ENCODE measurements at regions not wholly inside any gene's neighbourhood (a gene's known extent, or its start where the extent isn't known, plus 50 kb on each side); places are given as distances from the start of the nearest gene placed in this dataset.

DNA sequence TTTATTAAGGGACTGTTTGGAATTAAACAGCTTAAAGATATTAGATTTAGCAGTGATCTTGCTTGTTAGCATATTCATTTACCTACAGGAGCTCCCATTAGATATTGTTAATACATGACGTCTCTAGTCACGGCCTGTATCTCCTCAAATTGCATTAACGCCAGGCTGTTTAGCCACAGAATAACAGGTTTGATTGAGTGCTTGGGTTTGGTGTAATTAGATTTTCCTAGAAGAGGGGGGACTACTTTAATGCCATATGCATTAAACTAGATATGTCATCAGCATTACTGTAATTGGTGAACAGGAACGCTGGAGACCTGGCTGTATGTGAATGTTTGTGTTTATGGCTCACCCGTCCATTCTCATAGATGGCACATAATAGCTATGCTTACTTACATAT lies 841.4 kb upstream of the NR2F2 start:
- no peaks in the 10 kb centered on the region for H3K4me1 ChIP-seq (ENCODE audit: control insufficient read depth, extremely low read depth, insufficient read depth, low read length)
- H3K4me2 ChIP-seq (ENCODE audit: control insufficient read depth, extremely low read depth, insufficient read depth, low read depth, low read length) = no peak overlapping the region
- DNase-seq (ENCODE audit: low read depth, low spot score) = no peak
- H3K27ac ChIP-seq (ENCODE audit: control insufficient read depth, insufficient read depth, low read length) = no peak overlapping the region
- no peak overlapping the region for H3K4me3 ChIP-seq (ENCODE audit: control insufficient read depth in 2 of 3, extremely low read depth in 1 of 3, insufficient read depth in 2 of 3, low read depth in 1 of 3, low read length in 3 of 3)
- no peak overlapping the region for H3K9ac ChIP-seq (ENCODE audit: control insufficient read depth, extremely low read depth, insufficient read depth, low read length)
- no peaks in the 10 kb centered on the region for H3K27me3 ChIP-seq (ENCODE audit: control insufficient read depth, extremely low read depth, insufficient read depth, low read length)
- no peaks in the 10 kb centered on the region for H4K20me1 ChIP-seq (ENCODE audit: control insufficient read depth, extremely low read depth, insufficient read depth, low read length)
- H2AFZ ChIP-seq (ENCODE audit: control insufficient read depth, low read length) = no peak overlapping the region
- dilution Hi-C loops (cut with MboI; ENCODE audit: extremely low pct_ligation_motif_present, low sequenced_read_pairs) = no loop called here
- no peaks in the 10 kb centered on the region for H3K9me1 ChIP-seq (ENCODE audit: control insufficient read depth, extremely low read depth, insufficient read depth, low read length)
- TF ChIP-seq, protein P1, sequence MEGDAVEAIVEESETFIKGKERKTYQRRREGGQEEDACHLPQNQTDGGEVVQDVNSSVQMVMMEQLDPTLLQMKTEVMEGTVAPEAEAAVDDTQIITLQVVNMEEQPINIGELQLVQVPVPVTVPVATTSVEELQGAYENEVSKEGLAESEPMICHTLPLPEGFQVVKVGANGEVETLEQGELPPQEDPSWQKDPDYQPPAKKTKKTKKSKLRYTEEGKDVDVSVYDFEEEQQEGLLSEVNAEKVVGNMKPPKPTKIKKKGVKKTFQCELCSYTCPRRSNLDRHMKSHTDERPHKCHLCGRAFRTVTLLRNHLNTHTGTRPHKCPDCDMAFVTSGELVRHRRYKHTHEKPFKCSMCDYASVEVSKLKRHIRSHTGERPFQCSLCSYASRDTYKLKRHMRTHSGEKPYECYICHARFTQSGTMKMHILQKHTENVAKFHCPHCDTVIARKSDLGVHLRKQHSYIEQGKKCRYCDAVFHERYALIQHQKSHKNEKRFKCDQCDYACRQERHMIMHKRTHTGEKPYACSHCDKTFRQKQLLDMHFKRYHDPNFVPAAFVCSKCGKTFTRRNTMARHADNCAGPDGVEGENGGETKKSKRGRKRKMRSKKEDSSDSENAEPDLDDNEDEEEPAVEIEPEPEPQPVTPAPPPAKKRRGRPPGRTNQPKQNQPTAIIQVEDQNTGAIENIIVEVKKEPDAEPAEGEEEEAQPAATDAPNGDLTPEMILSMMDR (optimal IDR thresholded peaks at IDR 0.05 in 1 of 3, IDR thresholded peaks at IDR 0.05 in 1 of 3, conservative IDR thresholded peaks at IDR 0.05 in 1 of 3; ENCODE audit: extremely low read depth in 1 of 3, insufficient read depth in 2 of 3, low read length in 3 of 3) = no peak
- no peak for TF ChIP-seq EZH2 (IDR thresholded peaks at IDR 0.05; ENCODE audit: low read length)
- no peaks in the 10 kb centered on the region for H3K79me2 ChIP-seq (ENCODE audit: control insufficient read depth, insufficient read depth, low read length)
- no peaks in the 10 kb centered on the region for H3K36me3 ChIP-seq (ENCODE audit: control insufficient read depth in 2 of 2, extremely low read depth in 1 of 2, insufficient read depth in 2 of 2, low read length in 2 of 2)
- H3K9me3 ChIP-seq (ENCODE audit: control insufficient read depth, low read depth, low read length) = no peaks in the 10 kb centered on the region
- no peak for FAIRE-seq

DNA sequence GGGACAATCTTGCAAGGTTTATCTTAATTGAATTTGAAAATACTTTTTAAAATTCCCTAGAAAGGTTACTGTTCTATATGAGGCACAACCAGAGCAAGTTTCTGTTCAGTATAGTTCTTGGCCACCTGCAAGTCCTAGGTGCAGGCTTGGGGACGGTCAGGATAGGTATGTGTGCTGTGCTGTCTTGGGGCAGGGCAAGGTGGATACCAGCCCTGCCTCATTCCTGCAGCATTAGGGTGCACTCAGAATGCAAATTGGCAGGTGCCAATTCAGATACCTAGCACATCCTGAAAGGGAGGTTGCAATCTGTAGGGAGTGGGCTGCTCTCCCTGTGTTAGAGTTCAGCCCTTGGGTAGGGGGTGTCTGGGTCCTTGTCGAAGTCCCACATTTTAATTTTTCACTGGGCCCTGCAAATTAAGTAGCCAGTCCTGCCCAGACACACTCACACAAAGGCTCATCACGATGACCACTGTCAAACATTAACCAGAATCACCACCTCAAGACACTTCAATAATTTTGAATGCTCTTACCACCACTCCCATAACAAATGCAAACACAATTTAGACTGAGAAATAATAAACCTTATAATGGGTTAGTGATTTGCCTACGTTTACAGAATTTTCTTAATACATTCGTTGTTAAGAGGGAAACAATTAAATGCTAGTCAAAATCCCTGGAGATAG lies 838.0 kb upstream of the NR2F2 start:
- H3K4me1 ChIP-seq (ENCODE audit: control insufficient read depth, extremely low read depth, insufficient read depth, low read length) = no peaks in the 10 kb centered on the region
- H3K4me3 ChIP-seq (ENCODE audit: control insufficient read depth in 2 of 3, extremely low read depth in 1 of 3, insufficient read depth in 2 of 3, low read depth in 1 of 3, low read length in 3 of 3) = no peak overlapping the region
- no peak overlapping the region for H3K4me2 ChIP-seq (ENCODE audit: control insufficient read depth, extremely low read depth, insufficient read depth, low read depth, low read length)
- FAIRE-seq (no peak), DNase-seq (ENCODE audit: low read depth, low spot score) (no peak)
- dilution Hi-C loops (cut with MboI; ENCODE audit: extremely low pct_ligation_motif_present, low sequenced_read_pairs) = no loop called here
- no peaks in the 10 kb centered on the region for H3K9me3 ChIP-seq (ENCODE audit: control insufficient read depth, low read depth, low read length)
- no peaks in the 10 kb centered on the region for H3K79me2 ChIP-seq (ENCODE audit: control insufficient read depth, insufficient read depth, low read length)
- no peak overlapping the region for H3K9ac ChIP-seq (ENCODE audit: control insufficient read depth, extremely low read depth, insufficient read depth, low read length)
- no peaks in the 10 kb centered on the region for H4K20me1 ChIP-seq (ENCODE audit: control insufficient read depth, extremely low read depth, insufficient read depth, low read length)
- TF ChIP-seq, protein P1 (optimal IDR thresholded peaks at IDR 0.05 in 1 of 3, IDR thresholded peaks at IDR 0.05 in 1 of 3, conservative IDR thresholded peaks at IDR 0.05 in 1 of 3; ENCODE audit: extremely low read depth in 1 of 3, insufficient read depth in 2 of 3, low read length in 3 of 3) = no peak
- TF ChIP-seq EZH2 (IDR thresholded peaks at IDR 0.05; ENCODE audit: low read length) = no peak
- no peak overlapping the region for H3K27ac ChIP-seq (ENCODE audit: control insufficient read depth, insufficient read depth, low read length)
- H2AFZ ChIP-seq (ENCODE audit: control insufficient read depth, low read length) = no peak overlapping the region
- H3K36me3 ChIP-seq (ENCODE audit: control insufficient read depth in 2 of 2, extremely low read depth in 1 of 2, insufficient read depth in 2 of 2, low read length in 2 of 2) = no peaks in the 10 kb centered on the region
- H3K27me3 ChIP-seq (ENCODE audit: control insufficient read depth, extremely low read depth, insufficient read depth, low read length) = no peaks in the 10 kb centered on the region
- no peaks in the 10 kb centered on the region for H3K9me1 ChIP-seq (ENCODE audit: control insufficient read depth, extremely low read depth, insufficient read depth, low read length)

All from keratinocyte (primary cell).